GM21825 (cell line): ENCODE measurements at regions not wholly inside any gene's neighbourhood (a gene's known extent, or its start where the extent isn't known, plus 50 kb on each side); places are given as distances from the start of the nearest gene placed in this dataset.

ENCODE experiments used
- ATAC-seq: cut with Tn5 transposase; IDR thresholded peaks from one replicate; pipeline ENCODE4 v1.9.1; 2021; ENCODE audit warnings: mild to moderate bottlenecking, moderate library complexity; ENCODE audit not compliant: unreplicated experiment

DNA sequence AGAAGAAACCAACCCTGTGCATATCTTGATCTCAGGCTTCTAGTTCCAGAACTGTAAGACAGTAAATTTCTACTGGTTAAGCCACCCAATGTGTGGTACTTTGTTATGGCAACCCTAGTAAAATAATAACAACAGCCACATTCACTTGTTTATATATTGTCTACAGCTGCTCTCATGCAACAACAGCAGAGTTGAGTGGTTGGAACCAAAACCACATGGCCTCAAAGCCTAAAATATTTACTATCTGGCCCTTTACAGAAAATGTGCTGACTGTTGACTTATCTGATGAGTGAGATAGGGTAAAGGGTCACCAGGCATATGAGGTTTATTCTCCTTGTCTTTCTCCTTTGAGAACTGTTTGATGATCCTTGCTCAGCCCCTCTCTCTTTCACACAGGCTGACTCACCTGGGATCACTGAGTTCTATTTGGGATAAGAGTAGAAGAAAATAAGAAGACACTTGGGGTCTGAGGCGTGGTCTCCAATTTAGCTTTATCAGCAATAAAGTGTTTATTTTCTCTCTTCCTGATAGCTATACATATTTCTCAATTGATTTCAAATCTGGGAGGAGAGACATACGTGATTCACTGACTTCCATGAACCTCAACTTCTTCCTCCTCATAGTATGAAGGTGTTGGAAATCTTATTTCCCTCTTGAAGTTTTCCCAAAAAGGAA, 227.5 kb upstream of the STARD13 start:
- no peak for ATAC-seq

DNA sequence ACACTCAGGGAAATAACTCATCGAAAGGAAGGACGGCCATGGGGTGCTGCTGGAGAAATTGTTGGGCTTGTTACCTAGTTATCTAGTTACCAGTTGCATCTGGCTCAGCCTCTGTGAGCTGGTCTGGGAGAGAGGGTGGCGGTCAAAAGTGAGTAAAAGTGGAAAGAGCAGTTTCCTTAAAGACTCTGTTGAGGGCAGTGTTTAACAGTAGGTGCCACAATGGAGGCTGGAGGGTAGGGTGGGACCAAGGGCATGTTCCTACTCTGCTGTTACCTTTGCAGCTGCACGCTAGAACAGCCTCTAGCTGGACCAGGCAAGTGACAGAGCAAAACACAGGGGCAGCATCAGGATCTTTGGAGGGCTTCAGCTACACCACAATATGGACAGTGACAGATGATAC, 228.8 kb upstream of the STARD13 start:
- ATAC-seq = no peak

DNA sequence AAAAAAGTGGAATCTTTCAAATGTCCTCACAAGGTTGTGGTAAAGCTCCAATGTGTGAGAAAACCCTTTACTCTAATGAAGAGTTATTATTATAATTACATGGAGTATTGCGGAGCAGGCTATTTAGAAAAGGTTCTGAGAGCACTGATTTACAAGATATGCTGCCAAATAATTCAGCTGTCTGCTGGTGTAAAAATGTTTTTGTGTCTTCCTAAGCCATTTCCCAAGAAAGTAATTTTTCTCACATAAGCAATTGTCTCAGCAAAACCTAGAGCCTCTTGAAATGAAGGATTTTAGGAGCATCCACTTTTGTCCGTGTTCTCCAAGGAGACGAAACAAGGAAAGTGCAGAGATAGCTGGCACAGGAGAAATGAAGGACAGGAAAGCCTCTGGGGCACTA, 229.6 kb upstream of the STARD13 start:
- ATAC-seq = no peak

DNA sequence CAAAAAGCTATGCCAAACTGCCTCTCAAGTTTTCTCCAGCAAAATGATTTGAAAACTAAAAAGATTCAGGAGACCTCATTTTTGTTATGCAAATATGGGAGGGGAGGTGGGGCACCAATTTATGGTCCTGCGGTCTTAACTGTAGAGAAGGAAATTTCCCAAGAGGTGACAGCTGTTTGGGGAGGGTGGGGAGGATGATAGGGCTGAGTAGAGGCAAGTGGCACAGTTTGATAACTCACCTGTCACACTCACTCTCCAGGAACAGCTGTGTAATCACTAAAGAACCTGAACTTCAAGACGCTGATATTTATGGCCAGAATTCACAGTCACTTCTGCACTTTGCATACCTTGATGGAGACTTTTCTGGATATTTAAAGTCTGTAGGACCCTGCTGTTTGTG, 232.9 kb upstream of the STARD13 start:
- ATAC-seq = no peak

DNA sequence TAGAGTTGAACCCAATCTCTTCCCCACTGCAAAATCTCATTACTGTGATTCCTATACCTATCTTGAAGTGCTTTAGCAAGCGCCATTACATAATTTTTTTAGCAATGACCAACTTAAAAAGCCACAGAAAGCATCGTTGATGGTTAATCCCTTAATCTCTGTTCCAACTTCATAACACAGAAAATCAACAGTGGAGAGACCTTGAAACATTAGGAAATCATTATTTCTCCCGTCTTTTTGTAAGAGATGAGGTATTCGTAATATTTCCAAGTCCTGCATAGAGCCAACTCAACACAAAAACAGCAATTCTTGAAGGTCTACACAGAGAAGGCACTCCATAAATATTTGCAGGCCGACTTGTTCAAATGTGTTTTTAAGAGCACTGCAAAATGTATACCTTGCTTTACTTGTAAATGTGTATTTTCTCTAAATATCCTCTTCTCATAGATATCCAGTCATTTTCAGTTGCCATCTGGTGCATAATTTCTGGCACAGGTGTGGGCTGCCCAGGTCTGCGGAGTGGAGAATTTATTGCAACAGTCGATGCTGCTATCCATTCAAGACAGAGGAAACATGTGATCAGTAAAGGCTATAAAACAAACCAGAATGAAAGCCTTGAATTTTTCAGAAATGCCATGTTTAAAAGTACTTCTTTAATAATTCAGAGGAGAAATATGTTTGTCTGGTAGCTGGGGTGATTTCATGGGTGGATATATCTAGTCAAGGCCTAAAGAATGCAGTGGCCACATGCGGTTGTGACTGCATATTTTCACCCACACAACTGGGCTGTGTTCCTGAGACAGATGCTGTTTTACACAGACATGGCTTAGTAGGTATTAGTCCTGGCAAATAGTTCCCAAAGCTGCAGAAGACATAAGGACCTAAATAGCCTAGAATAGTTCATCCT, 234.3 kb upstream of the STARD13 start:
- ATAC-seq = no peak

DNA sequence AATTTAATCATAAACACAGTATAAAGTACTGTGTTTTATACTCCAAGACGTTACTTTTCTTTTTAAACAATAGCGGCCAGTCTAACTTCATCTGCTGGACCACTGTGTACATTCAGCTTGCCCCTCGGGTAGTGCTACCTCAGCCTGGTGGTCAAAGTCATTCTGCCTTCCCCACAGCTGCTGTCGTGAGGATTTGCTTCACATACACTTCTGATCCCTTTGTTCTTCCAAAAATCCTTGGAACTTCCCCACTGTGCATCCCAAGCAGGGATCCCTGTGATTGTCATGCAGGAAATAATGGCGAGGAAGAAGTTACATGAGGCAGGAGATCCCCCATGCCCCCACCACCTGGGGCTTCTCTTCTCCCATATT, 234.9 kb upstream of the STARD13 start:
- no peak for ATAC-seq

DNA sequence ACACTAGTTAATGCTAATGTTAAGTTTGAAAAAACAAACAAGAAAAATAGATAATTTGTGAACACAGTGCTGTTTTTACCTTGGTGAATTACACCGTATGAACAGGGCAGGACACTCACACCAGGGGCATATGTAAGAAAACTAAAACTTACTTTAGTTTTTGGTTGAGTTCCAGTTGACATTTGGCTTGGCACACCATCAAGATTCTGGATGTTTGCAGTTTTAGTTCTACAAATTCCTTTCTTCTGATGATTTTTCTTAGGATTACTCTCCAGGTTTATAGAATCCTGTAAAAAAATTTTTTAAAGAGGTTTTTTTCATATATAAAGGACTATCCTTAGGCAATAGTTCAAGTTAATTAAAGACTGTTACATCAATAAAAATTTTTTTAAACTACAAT, 238.5 kb upstream of the STARD13 start:
- no peak for ATAC-seq

DNA sequence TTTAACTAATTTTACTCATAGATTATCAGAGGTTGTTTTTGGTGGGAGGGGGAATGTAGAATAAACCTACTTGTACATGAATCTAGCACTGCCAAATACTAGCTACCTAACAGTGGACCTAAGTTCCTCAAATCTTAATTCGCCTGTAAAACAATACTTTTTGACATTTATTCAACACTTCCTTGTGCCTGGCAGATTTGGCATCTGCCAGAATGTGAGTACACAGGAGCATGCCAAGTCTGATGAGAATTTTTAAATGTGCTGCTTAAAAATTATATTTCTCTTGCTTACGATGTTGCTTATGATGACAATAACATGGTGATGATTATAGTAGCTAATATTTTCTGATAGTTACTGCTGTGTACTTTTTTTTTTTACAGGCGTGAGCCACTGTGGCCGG, 240.2 kb upstream of the STARD13 start:
- no peak for ATAC-seq

DNA sequence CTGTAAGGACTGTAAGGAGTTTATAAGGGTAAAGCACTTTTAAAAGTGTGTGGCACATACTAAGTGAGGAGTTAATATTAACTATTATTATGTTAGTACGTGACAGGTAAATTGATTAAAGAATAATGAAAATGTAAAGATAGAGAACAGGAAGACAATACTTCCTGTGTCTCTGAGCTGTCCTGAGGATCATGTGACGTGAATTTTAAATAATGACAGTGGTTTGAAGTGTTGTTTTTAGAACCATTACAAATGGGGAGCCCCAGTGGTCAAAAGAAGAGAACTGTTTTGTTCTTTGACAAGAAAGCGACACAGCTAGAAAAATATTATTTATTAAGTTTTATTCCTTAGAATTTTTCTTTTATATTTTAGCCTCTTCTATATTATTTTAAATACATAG, 241.2 kb upstream of the STARD13 start:
- no peak for ATAC-seq

DNA sequence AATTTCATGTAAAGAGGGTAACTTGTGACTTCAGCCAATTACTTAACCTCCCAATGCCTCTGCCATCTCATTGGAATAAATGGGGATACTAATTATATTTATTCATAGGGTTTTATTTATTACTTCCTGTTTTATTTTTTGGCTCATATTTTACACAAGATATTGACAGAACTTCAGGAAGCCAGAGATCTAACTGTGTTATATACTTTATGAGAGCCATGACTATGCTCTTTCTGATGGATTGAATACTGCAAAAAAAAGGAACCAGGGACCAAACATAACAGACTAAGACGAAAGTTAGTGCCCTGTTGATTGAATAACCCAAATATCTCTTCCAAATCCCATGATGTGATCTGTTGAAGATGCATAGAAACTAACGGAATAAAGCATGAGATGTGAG, 243.3 kb upstream of the STARD13 start:
- no peak for ATAC-seq

DNA sequence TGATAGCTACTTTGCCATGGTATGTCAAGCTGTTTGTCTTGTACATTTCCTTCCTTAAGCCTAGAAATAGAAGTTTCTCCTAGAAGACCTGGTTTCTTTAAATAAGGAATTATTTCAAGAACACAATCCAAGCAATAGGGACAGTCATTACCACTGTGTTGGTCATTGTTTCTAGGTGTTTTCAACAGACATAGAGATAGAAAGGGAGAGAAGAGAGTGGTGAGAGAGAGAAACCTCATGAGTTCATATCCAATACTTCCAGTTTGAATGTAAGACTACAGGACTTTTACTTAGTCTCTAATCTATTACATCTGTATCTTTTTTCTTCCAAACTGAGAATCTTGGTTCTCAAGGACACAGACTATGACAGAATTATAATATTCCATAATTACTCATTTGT, 245.9 kb upstream of the STARD13 start:
- ATAC-seq = no peak

DNA sequence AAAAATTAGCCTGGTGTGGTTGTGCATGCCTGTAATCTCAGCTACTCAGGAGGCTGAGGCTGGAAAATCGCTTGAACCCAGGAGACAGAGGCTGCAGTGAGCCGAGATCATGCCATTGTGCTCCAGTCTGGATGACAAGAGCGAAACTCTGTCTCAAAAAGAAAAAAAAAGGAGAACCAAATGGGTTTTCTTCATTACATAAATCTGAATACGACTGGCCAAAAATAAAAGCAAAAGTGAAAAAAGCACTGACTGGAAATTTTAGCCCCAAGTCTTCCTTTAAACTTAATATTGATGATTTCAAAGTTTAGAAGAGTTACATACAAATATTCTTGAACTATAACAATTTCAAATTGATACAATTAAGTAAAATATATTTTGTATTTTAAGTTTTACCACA, 249.5 kb upstream of the STARD13 start:
- ATAC-seq = no peak

DNA sequence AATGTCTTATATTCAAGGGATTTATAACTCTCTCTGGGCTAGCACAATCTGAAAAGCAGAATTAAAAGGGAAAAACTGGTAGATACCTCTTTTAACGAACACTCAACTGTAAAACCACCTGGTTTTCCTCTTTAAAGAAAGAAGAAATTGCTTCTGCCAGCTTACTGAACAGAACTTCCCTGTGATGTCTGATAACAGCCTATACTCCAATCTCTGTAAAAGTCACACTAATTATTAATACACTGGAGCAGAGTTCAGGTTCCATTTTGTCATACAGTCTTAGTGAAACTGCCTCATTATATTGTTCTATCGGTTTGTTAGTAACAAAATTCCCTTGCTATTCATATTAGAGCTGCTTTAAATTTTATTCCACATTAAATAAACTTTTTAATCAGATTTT, 251.0 kb upstream of the STARD13 start:
- no peak for ATAC-seq

DNA sequence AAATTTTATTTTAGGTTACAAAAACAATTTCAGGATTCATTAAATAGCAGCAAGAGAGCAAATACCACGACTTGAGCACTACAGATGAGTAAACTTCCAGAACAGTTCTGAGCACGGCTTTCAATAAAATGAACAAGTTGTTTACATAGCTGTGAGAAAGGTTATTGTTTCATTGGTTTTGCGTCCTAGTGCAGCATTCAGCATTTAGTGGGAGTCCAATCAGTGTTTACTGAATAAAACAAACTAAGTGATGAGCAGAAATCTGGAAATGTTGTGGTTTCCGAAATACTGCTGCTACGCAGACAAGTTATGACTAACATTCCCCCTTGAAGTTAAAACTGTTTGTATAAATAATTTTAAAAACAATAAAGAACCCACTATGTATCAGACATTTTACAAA, 251.5 kb upstream of the STARD13 start:
- ATAC-seq = no peak

DNA sequence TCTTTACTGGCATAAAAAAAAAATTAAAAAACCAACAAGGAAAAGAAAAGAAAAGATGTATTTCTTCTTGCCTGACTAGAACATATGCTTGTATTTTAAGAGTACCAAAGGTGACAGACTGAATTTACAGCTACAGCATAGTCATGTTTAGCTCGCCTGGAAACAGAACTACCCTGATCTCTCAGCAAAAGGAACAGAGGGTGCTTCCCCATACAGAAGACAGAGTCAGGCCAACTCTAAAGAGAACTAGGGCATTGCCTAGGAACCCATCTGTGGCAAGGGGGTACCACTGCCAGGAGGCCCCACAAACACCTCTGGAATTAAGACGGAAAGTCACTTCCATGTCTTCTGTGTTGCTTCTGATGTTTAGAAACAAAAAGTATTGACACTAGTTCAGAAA, 252.1 kb upstream of the STARD13 start:
- no peak for ATAC-seq

DNA sequence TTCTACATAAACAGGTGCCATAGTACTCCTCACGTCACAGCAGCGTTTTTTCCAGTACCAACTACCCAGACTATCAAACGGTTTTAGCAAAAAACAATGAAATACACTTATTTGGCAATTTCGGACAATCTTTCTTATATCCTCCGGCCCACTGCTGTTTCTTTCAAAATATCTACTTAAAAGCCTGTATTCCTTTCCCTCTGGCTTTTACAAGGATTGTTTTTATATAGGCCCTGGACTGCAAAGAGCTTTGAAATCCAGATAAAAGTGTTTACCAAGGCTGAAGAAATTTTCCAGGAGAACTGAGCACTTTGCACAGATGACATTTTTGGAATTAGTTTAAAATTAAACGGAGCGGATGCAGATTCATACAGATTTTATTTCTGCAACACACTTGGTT, 255.9 kb upstream of the STARD13 start:
- no peak for ATAC-seq

DNA sequence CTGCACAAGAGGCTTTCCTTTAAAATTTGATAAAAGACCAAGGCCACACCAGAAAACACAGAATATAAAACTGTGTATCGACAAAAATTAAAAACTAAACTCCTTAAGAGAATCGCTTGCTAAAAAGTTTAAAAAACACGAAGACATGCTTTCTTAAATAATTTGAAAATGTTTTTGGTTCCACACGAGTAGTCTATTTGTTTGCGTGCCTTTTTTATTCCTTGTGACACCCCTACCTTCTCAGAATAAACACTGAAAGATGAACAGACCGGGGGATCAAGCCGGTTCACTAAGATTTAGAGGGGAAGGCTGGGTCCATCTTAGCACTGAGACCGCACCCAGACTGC, 256.4 kb upstream of the STARD13 start:
- ATAC-seq = no peak

DNA sequence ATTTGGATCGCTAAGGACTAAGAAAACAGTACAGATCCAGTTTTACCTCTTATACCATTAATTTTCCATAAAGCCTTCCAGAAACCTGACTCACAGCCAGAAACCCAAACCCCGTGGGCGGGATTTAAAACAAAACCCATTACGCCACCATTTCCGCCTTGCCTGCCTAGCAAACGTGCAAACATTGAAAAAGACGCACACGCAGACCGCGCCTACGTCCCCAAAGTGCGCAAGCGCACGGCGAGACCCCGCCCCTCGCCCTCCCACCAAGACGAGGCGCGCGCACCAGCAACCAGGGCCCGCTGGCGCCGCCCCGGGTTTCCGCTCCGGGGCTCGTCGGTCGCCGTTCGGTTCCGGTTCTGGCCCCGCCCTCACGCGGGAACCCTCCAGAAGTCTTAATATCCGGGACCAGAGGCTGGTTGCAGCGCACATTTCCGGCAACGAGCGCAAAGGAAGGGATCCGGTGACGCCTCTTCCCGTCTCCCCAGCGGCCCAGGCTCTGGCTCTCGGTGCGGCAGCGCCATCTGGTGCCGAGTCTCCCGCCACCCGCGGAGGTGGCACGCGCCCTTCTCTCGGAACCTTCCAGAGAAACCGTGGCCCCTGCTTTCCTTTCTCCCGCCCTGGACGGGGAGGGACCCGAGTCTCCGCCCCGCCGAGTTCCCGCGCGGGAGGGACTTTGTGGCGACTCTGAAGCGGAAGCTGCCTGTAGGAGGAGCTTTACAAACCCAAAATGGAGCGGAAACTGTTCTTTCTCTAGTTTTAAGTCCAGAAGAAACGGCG, 256.9 kb upstream of the STARD13 start:
- ATAC-seq = peak; percentile 86

DNA sequence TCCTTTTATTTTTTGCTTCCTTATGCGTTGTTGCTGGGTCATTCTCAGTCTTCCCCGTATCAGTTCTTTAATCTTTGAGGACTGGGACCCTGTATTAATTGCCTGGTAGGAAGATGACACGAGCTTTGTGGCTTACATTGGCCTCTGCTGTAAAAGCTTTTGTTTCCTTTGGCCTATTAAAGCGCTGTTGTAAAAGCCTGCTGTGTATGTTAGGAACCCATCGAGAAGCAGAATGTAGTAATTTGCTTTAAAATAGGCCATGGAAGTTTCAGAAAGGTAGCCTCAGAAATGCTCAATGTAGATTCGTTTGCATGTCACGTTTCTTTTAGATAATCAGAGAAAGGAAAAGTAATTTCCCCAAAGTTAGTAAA, 257.5 kb upstream of the STARD13 start:
- peak; percentile 3 for ATAC-seq

DNA sequence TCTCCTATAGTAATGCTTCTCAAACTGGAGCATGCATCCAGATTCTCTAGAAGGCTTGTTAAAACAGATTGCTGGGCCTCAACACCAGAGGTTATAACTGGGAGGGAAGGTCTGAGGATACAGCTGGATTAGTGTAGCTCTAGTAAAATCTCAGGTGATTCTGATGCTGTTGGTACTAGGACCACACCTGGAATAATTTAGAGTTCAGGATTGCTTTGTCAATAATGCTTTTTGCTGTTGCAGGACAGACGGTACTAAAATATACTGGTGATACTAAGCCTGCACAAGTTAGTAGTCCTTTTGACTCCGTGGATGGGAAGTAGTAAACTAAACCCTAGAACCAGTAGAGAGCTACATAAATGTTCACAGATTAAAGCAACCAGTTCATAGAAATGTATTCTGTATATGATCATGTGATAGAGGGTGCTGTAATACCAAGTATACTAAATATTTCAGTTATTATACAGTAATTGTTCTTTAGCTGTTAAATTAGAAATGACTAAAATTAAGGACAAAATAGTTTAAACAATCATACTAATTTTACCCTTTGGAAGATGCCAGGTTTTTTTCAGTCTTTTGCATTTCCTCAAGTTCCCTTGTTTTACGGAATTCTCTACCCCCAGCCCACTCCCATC, 258.2 kb upstream of the STARD13 start:
- ATAC-seq = no peak

DNA sequence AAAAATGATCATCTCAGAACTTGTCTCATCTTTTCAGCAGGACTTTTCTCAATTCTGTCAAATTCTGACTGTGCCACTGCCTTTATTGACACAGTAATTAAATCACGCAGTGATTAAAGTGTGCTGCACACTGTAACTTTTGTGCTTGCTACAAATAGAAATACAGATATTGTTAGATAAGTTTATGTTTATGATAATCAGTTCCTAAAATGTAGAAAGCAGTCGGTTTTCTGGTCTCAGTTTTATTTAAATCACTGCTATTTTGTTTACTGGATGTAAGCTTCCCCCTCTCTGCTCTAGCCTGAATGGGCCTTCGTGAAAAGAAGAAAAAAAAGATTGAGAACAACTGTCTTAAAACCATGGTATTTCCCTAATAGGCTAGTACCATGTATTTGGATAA, 258.8 kb upstream of the STARD13 start:
- ATAC-seq = no peak

DNA sequence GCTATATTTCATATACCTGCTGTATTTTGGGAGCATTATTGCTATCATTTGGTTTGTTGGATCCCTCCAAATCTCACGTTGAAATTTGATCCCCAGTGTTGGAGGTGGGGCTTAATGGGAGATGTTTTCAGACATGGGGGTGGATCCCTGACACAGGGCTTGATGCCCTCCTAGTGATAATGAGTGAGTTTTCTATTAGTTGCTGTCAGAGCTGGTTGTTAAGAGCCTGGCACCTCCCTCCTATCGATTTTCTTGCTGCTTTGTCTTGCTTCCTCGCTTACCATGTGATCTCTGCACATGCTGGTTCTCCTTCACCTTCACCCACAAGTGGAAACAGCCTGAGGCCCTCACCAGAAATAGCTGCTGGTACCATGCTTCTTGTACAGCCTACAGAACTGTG, 259.9 kb upstream of the STARD13 start:
- ATAC-seq = no peak
